K562 (cell line): ENCODE measurements at regions not wholly inside any gene's neighbourhood (a gene's known extent, or its start where the extent isn't known, plus 50 kb on each side); places are given as distances from the start of the nearest gene placed in this dataset.

Source experiments
- ATAC-seq: fragments of 200-7000 bp; cut with Tn5 transposase; 3 replicates; pipeline ENCODE4 v1.9.1; 2020; ENCODE audit warnings: moderate library complexity
- BruUV-seq: library from RNA; stranded (reverse); fragments of 400-500 nt; replicated peaks from 2 replicates; lab custom pipeline; 2021; lab: Mats Ljungman, UMichigan
- CTCF ChIA-PET: fragments of 300-600 bp; formaldehyde crosslinking; extraction: SDS; loops from one replicate; lab custom pipeline; 2021; ENCODE audit warnings: low intra/inter-chr PET ratio; lab: Yijun Ruan, JAX
- POLR2A ChIA-PET: fragments of 300-600, 350-650 bp; sonication (Branson Sonifier 250); formaldehyde crosslinking; extraction: SDS; loops from one replicate; lab custom pipeline; 2021; ENCODE audit warnings: antibody characterized with exemption, inconsistent platforms; lab: Yijun Ruan, JAX
- DNase-seq, 4 experiments: peaks; one replicate each; pipeline versions ENCODE4 v3.0.0 to v3.0.0-alpha.2; 2011 to 2018; ENCODE audit warnings: low spot score in 3 of 4, mixed read lengths in 3 of 4; ENCODE audit errors: extremely low read depth in 1 of 4
- FAIRE-seq: peaks from 2 replicates; lab custom pipeline; 2011; peaks lifted over from hg19 to GRCh38; lab: Jason Lieb, UNC
- H2AFZ ChIP-seq: 2 replicates; pipeline ENCODE4 v1.6.0; 2011; ENCODE audit warnings: low read depth, low read length, control low read depth, inconsistent platforms
- H3K27ac ChIP-seq: fragments of 200-600 bp; 3 replicates; pipeline ENCODE4 v1.8.0; 2011; ENCODE audit warnings: low read depth, mild to moderate bottlenecking, control low read depth, inconsistent platforms, low read length, moderate library complexity, mixed read lengths; ENCODE audit errors: extremely low read depth
- H3K27me3 ChIP-seq, 2 experiments: fragments of 300-600 bp in 1 of 2; 2 replicates in 1 of 2; 3 replicates in 1 of 2; pipeline versions ENCODE4 v1.6.0 to v1.8.0; 2011; ENCODE audit warnings: inconsistent platforms in 2 of 2, low read length in 2 of 2, mild to moderate bottlenecking in 1 of 2, mixed read lengths in 1 of 2, moderate library complexity in 1 of 2; ENCODE audit not compliant: control insufficient read depth in 2 of 2, insufficient read depth in 2 of 2
- H3K36me3 ChIP-seq: fragments of 300-600 bp; 3 replicates; pipeline ENCODE4 v1.8.0; 2011; ENCODE audit warnings: mild to moderate bottlenecking, low read length, inconsistent platforms; ENCODE audit not compliant: control insufficient read depth, insufficient read depth
- H3K4me1 ChIP-seq, 2 experiments: fragments of 200-600 bp in 1 of 2; replicated peaks in 1 of 2; 2 replicates in 1 of 2; 3 replicates in 1 of 2; pipeline versions ENCODE4 v1.5.1 to v1.8.0; 2011; ENCODE audit warnings: inconsistent platforms in 2 of 2, low read length in 2 of 2, mild to moderate bottlenecking in 1 of 2, mixed read lengths in 1 of 2, moderate library complexity in 1 of 2; ENCODE audit not compliant: control insufficient read depth in 2 of 2, insufficient read depth in 2 of 2
- H3K4me2 ChIP-seq: 2 replicates; pipeline ENCODE4 v1.6.1; 2011; ENCODE audit warnings: low read length, control low read depth, inconsistent platforms, mixed read lengths; ENCODE audit not compliant: insufficient read depth
- H3K4me3 ChIP-seq: fragments of 200-600 bp; sonication (generic), shearing (Covaris generic); 2 replicates; pipeline ENCODE4 v1.5.1; 2016; ENCODE audit warnings: control low read depth, inconsistent platforms
- H3K79me2 ChIP-seq: fragments of 200-600 bp; 3 replicates; pipeline ENCODE4 v1.8.0; 2011; ENCODE audit warnings: low read length, inconsistent platforms; ENCODE audit not compliant: control insufficient read depth, insufficient read depth
- H3K9ac ChIP-seq, 2 experiments: 2 replicates each; pipeline versions ENCODE4 v1.6.0 to v1.6.1; 2011; ENCODE audit warnings: low read depth in 2 of 2, low read length in 2 of 2, control low read depth in 1 of 2, inconsistent platforms in 1 of 2, mild to moderate bottlenecking in 1 of 2, mixed read lengths in 1 of 2; ENCODE audit not compliant: insufficient read depth in 1 of 2
- H3K9me1 ChIP-seq: one replicate; pipeline ENCODE4 v1.6.0; 2011; ENCODE audit warnings: inconsistent platforms, mild to moderate bottlenecking, low read length, moderate library complexity; ENCODE audit not compliant: control insufficient read depth, insufficient read depth
- H3K9me3 ChIP-seq: replicated peaks from 2 replicates; pipeline ENCODE4 v1.5.1; 2011; ENCODE audit warnings: low read depth, low read length, inconsistent platforms; ENCODE audit not compliant: control insufficient read depth, insufficient read depth
- H4K20me1 ChIP-seq: replicated peaks from 2 replicates; pipeline ENCODE4 v1.6.1; 2011; ENCODE audit warnings: low read length, inconsistent platforms, mixed read lengths; ENCODE audit not compliant: control insufficient read depth, insufficient read depth
- ATF1 ChIP-seq, 2 experiments: fragments of 450-650 bp in 1 of 2; IDR thresholded peaks; 2 replicates each; pipeline ENCODE4 v1.6.1; 2016; ENCODE audit warnings: missing compliant biosample characterization in 1 of 2, missing genetic modification characterization in 1 of 2
- CBX3 ChIP-seq, 2 experiments: IDR thresholded peaks; 1 replicate in 1 of 2; 2 replicates in 1 of 2; pipeline ENCODE4 v1.6.1; 2012; ENCODE audit warnings: inconsistent platforms in 2 of 2, low read length in 2 of 2, borderline replicate concordance in 1 of 2, control low read depth in 1 of 2
- DPF2 ChIP-seq: fragments of 450-650 bp; IDR thresholded peaks from 2 replicates; pipeline ENCODE4 v1.6.1; 2016
- FOXK2 ChIP-seq, 2 experiments: fragments of 450-650 bp; IDR thresholded peaks in 1 of 2; conservative IDR thresholded peaks in 1 of 2; 2 replicates each; pipeline ENCODE4 v1.6.1; 2016; ENCODE audit warnings: low read depth in 2 of 2, mild to moderate bottlenecking in 1 of 2
- FOXM1 ChIP-seq, 2 experiments: fragments of 450-650 bp in 1 of 2; sonication (generic) in 1 of 2; formaldehyde crosslinking in 1 of 2; IDR thresholded peaks; 2 replicates each; pipeline versions ENCODE4 v1.6.1 to v1.9.0; 2017 to 2022; ENCODE audit warnings: low read depth in 2 of 2, mild to moderate bottlenecking in 2 of 2, missing genetic modification reagents in 1 of 2, moderate library complexity in 1 of 2
- NCOA1 ChIP-seq: fragments of 450-650 bp; IDR thresholded peaks from 2 replicates; pipeline ENCODE4 v1.6.1; 2016; ENCODE audit warnings: low read depth
- SLC30A9 ChIP-seq: fragments of 250-450 bp; sonication (Bioruptor Pico); IDR thresholded peaks from 2 replicates; pipeline ENCODE4 v1.8.0; 2022; ENCODE audit warnings: mild to moderate bottlenecking, moderate library complexity
- SP2 ChIP-seq: IDR thresholded peaks from 2 replicates; pipeline ENCODE4 v1.6.1; 2011; ENCODE audit warnings: mild to moderate bottlenecking, low read depth, low read length, moderate library complexity; ENCODE audit not compliant: poor library complexity, severe bottlenecking; ENCODE audit errors: extremely low read depth
- STAG1 ChIP-seq: sonication (generic); formaldehyde crosslinking; IDR thresholded peaks from 2 replicates; pipeline ENCODE4 v1.5.0; 2020; ENCODE audit warnings: missing genetic modification reagents, borderline replicate concordance
- ZNF146 ChIP-seq: IDR thresholded peaks from one replicate; pipeline ENCODE4 v1.6.1; 2018; ENCODE audit warnings: missing compliant biosample characterization; ENCODE audit not compliant: unreplicated experiment
- ZNF766 ChIP-seq: fragments of 200-800 bp; sonication (Bioruptor generic); conservative IDR thresholded peaks from 2 replicates; pipeline ENCODE4 v1.6.1; 2016; ENCODE audit warnings: missing genetic modification characterization, missing compliant biosample characterization
- WGBS: fragments of 100-300 bp; shearing (Covaris generic); methylation state at CpG from one replicate; pipeline ENCODE4 v1.1.6; 2016; ENCODE audit warnings: low coverage, mixed read lengths; ENCODE audit not compliant: insufficient coverage; ENCODE audit errors: missing lambda C conversion rate; 5-methylcytosine and 5-hydroxymethylcytosine counted together
- in situ Hi-C: fragments of 300-500 bp; cut with MboI; formaldehyde crosslinking; loops from 4 replicates; pipeline ENCODE4 v1.15.0; 2018; ENCODE audit warnings: inconsistent platforms, mixed read lengths
- intact Hi-C: fragments of 100-400 bp; cut with micrococcal nuclease; formaldehyde crosslinking; loops from 2 replicates; pipeline ENCODE4 v1.14.2; 2022
- TF ChIP-seq, protein P1 (sequence below): sonication (generic); formaldehyde crosslinking; IDR thresholded peaks from 2 replicates; pipeline ENCODE4 v1.8.1; 2022; ENCODE audit warnings: missing genetic modification reagents
- TF ChIP-seq, protein P2 (sequence below): IDR thresholded peaks from 2 replicates; pipeline ENCODE4 v1.6.1; 2016; ENCODE audit warnings: missing genetic modification characterization, missing compliant biosample characterization

DNA sequence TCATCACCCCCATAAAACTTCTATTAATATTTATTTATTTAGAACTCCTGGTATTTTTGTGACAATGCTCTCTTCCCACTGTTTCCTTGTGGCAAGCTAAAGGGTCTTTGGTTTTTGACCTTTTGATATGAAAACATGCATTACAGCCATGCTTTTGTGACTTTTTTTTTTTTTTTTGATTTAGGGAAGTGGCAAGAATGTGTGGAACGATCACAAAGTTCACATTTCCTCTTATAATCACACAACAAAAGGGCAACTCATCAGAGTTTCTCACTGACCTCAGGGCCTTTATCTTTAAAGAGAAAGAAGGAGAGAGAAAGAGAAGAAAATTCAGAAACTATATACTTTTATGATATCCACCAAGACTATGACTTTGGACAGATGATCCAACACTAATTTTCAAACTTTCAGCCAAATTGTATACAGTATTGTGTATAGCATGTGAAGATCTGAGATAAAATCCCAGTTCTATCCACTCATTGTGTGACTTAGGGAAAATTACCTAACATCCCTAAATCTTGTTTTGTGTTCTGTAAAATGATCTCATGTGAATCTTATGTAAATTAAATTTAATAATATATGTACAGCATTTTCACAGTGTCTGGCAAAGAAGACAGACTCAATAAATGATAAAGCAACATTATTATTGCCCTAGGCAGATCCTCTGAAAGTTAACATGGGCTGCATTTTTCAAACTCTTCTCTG, 106.8 kb upstream of the MARCKS start:
- no peak for DNase-seq
- ATAC-seq, result no peak
- Histone ChIP-seq H3K4me3 (no peak overlapping the region), H4K20me1 (no peaks in the 10 kb centered on the region), H3K27ac (no peak overlapping the region), H3K79me2 (no peaks in the 10 kb centered on the region), H2AFZ (no peak overlapping the region), H3K4me1 (no peaks in the 10 kb centered on the region), H3K27me3 (no peaks in the 10 kb centered on the region), H3K9ac (no peak overlapping the region), H3K9me3 (no peaks in the 10 kb centered on the region), H3K36me3 (no peaks in the 10 kb centered on the region), H3K9me1 (no peaks in the 10 kb centered on the region), H3K4me2 (no peak overlapping the region)
- intact Hi-C loops, result no loop called here
- in situ Hi-C loops, result no loop called here
- POLR2A ChIA-PET, result no interaction called here
- BruUV-seq, result no TSS peak
- WGBS, result 0% methylated on average over 1 of the region's 1 CpG
- FAIRE-seq, result no peak
- CTCF ChIA-PET, result no interaction called here
- no peak for TF ChIP-seq FOXM1 (IDR thresholded peaks at IDR 0.05; ENCODE audit: low read depth)
- TF ChIP-seq FOXM1 (CRISPR knock-in tag; IDR thresholded peaks at IDR 0.05; ENCODE audit: low read depth), result no peak
- TF ChIP-seq, protein P1, sequence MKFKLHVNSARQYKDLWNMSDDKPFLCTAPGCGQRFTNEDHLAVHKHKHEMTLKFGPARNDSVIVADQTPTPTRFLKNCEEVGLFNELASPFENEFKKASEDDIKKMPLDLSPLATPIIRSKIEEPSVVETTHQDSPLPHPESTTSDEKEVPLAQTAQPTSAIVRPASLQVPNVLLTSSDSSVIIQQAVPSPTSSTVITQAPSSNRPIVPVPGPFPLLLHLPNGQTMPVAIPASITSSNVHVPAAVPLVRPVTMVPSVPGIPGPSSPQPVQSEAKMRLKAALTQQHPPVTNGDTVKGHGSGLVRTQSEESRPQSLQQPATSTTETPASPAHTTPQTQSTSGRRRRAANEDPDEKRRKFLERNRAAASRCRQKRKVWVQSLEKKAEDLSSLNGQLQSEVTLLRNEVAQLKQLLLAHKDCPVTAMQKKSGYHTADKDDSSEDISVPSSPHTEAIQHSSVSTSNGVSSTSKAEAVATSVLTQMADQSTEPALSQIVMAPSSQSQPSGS, result no peak
- no peak for TF ChIP-seq SLC30A9
- no peak for TF ChIP-seq DPF2
- no peak for TF ChIP-seq SP2
- no peak for TF ChIP-seq ZNF766 (CRISPR knock-in tag)
- TF ChIP-seq ZNF146 (CRISPR knock-in tag), result no peak
- TF ChIP-seq, protein P2, sequence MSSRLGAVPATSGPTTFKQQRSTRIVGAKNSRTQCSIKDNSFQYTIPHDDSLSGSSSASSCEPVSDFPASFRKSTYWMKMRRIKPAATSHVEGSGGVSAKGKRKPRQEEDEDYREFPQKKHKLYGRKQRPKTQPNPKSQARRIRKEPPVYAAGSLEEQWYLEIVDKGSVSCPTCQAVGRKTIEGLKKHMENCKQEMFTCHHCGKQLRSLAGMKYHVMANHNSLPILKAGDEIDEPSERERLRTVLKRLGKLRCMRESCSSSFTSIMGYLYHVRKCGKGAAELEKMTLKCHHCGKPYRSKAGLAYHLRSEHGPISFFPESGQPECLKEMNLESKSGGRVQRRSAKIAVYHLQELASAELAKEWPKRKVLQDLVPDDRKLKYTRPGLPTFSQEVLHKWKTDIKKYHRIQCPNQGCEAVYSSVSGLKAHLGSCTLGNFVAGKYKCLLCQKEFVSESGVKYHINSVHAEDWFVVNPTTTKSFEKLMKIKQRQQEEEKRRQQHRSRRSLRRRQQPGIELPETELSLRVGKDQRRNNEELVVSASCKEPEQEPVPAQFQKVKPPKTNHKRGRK (tag), result no peak
- TF ChIP-seq CBX3 (IDR thresholded peaks at IDR 0.05; ENCODE audit: borderline replicate concordance in 1 of 2, low read length in 2 of 2), result no peak
- no peak for TF ChIP-seq NCOA1
- TF ChIP-seq ATF1 (CRISPR knock-in tag; IDR thresholded peaks at IDR 0.05), result no peak
- TF ChIP-seq ATF1 (tag; IDR thresholded peaks at IDR 0.05), result no peak
- TF ChIP-seq FOXK2 (conservative IDR thresholded peaks at IDR 0.05 in 1 of 2, IDR thresholded peaks at IDR 0.05 in 1 of 2; ENCODE audit: low read depth in 2 of 2), result no peak
- TF ChIP-seq STAG1 (CRISPR knock-in tag), result no peak
